GM18861 (cell line): ENCODE measurements at regions not wholly inside any gene's neighbourhood (a gene's known extent, or its start where the extent isn't known, plus 50 kb on each side); places are given as distances from the start of the nearest gene placed in this dataset.

Source experiments
- ATAC-seq: cut with Tn5 transposase; IDR thresholded peaks from one replicate; pipeline ENCODE4 v1.9.1; 2021; ENCODE audit not compliant: unreplicated experiment

GRCh38 chr15:60093273-60094067, 89.4 kb downstream of the FOXB1 start:
- no peak for ATAC-seq

DNA sequence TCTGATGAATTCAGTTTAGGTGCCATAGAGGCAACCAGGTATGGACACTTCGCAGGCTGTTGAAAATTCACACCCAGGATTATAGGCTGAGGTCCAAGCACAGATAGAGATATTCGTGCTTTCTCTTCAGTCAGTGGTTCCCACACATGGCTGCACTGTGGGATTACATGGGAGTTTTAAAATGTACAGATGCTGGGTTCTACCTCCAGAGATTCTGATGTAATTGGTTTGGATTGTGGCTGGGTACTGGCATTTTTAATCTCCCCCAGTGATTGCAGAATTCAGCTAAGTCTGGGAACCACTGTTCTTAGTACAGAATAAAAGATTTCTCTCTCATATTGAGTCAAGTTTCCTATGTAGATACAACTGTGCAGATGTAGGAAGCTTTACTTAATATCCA, 91.6 kb downstream of the FOXB1 start:
- ATAC-seq, result no peak

DNA sequence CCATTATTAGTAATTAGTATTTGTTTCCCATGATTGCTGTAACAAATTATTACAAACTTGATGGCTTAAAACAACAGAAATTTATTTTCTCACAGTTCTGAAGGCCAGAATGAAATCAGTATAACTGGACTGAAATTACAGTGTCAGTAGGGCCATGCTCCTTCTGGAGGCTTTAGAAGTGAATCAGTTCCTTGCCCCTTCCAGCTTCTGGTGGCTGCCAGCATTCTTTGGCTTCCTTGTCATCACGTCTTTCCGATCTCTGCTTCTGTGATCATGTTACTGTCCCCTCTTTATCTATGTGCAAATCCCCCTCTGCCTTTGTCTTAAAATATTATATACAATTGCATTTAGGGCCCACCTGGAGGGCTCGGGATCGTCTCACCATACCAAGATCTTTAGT, 92.0 kb downstream of the FOXB1 start:
- no peak for ATAC-seq

DNA sequence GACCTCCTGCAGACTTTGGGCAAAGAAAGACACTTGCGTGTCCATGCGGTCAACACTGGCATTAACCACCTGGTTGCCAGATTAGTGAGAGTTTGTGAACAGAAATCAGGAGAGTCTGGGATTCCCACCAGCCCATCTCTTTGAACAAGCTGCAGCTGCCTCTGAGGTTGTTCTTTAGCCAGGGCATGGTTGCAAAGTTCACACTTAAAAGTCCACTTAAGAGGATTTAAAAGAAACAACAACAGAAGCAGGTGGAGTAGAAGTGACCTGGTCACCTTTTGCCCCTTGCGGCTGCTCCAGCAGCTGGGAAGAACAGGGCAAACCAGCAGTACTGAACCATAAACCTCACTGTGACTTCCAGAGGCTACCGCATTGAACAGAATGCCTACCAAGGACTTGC, 97.3 kb downstream of the FOXB1 start:
- ATAC-seq, result no peak

- ATAC-seq, result no peak
Measured at GRCh38 chr15:60102748-60103147, 98.6 kb downstream of the FOXB1 start.

DNA sequence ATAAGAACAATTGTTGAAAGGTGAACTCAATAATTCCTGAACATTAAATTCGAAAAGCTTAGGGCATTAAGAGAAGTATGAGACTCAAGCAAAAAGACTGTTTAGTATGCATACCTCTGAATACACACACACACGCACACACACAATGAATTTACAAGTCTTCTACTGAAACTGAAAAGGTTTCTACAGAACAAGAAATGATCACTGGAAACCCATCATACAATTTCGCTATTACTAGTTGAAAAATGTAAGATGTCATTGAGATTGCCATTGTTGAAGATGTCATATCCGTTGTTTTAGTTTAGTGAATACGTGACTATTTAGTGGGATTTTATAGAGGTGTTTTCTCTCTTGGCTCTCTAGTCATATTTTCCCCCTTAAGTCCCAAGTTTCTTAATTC, 106.8 kb downstream of the FOXB1 start:
- ATAC-seq, result no peak

GRCh38 chr15:60115579-60116380, 111.7 kb downstream of the FOXB1 start:
- no peak for ATAC-seq

- ATAC-seq, result no peak
Measured at GRCh38 chr15:60116456-60117089, 112.5 kb downstream of the FOXB1 start.

- ATAC-seq, result no peak
Measured at GRCh38 chr15:60118146-60118545, 114.0 kb downstream of the FOXB1 start.

- no peak for ATAC-seq
Measured at GRCh38 chr15:60118626-60119025, 114.5 kb downstream of the FOXB1 start.

GRCh38 chr15:60119101-60119500, 115.0 kb downstream of the FOXB1 start:
- ATAC-seq, result no peak

DNA sequence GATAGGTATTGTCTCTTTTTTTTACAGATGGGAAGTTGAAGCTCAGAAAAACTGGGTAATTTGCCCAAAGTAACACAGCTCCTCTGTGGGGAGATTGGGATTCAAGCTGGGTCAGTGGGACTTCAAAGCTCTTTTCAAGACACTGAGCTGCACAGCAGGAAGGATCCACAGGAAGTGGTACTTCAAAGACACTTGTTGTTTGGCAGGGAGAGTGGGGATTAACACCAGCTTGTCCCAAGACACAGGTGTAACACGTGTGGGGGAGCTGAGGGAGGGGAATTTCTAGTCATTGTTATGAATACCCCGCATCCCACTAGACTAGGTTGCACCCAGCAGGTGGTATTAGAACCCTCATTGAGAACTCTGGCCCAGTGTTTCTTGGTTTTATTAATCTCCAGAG, 116.0 kb downstream of the FOXB1 start:
- ATAC-seq, result no peak

DNA sequence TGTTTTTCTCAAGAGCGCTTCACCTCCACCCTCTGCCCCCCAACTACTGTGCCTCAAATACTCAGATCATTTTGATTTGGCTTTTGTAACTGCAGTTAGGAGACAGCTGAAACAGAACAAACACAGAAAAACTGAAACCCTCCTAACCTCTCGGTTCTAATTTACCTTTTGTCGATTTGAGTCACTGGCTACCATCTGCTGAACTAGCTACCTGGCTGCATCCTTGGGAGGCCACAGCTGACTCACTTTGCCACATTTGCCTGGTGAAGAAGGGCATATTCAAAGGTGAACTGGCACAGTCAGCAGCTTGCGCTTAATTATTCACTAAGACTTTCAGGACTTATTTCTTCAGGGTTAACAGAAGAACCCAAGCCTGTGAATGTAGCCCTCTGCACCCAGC, 117.7 kb downstream of the FOXB1 start:
- ATAC-seq, result no peak

GRCh38 chr15:60122691-60123090, 118.6 kb downstream of the FOXB1 start:
- no peak for ATAC-seq

DNA sequence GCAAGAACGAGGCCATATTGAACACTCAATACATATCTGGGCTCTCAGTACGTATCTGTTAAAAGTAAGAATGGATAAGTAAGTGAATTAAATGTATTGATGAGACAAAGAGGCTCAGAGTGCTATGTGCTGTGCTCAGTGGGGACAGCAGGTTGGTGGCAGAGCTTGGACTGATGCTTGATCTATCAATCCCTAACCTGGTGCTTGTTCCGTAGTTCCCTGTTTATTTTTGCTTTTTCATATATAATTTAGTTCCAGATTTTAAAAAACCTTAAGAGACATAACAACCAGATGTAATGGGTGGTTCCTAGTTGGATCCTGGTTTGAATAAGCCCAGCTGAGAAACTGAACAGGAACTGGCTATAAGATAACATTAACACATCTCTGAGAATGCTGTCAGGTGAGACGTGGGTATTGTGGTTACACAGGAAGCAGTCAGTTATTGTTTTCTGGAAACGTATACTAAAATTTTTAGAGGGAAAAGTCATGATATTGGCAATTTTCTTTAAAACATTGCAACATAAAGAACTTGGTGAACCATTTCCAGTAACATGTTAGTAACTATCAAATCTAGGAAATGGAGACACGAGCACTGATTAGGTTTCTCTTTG, 120.5 kb downstream of the FOXB1 start:
- ATAC-seq, result no peak

DNA sequence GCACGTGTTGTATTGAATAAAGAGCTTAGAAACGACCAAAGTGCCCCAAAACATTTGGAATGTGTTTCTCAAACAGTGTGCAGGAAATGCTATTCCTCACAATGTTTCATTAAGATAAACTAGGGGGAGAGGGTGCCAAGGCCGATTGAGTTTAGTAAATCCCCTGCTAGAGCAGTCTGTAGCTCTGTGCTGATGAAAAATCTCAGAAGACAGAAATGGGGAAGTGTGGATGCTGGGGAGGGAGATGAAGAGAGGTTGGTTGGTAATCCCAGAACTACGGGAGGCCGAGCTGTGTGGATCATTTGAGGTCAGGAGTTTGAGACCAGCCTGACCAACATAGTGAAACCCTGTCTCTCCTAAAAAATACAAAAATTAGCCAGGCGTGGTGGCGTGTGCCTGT, 121.2 kb downstream of the FOXB1 start:
- no peak for ATAC-seq

DNA sequence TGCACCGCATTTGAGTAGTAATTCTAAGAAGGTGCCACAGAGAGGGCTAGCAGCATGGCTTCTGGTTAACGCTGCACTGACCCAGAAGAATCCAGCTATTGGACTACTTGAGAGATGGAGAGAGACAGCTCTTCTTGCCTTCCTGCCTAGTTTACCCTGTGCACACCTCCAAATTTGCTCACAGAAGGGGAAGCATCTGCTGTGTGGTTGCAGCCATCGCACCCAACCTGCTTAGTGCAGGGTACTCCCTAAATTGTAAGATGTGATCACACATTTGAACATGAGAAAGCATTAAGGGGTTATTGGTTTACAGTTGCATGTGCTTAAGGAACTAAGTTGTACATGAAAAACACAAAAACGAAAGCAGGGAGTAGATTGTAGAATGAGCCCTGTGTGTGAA, 122.1 kb downstream of the FOXB1 start:
- ATAC-seq, result no peak

DNA sequence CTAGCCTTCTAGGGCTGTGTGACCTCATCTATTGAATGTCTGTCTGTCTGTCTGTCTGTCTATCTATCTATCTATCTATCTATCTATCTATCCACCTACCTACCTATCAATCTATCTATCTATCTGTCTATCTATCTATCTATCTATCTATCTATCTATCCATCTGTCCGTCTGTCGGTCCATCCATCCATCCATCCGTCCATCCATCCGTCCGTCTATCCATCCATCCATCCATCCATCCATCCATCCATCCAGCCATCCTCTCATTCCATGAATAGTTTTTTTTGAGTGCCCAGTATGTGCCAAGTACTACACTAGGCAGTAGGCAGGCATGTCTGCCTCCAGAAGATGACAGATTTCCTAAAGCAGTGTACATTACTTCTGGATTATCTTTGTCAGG, 122.5 kb downstream of the FOXB1 start:
- no peak for ATAC-seq

- ATAC-seq, result no peak
Measured at GRCh38 chr15:60128000-60128376, 123.9 kb downstream of the FOXB1 start.

DNA sequence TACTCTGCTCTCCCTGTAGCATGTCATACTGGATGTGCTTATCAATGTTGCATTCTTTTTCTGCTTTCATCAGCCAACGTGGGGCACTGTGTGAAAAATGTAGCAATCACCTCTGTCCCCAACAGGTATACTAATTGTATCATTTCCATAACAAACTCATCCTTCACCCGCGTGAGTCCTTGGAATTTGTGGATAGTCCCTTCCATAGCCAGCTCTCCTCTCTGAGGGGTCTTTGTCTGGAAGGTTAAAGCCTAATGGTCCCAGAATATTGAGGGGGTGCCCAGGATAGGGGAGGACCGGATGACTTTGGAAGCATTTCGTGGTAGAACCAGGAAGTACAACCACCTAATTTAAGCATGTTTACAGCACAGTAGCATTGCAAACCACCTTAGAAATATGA, 124.6 kb downstream of the FOXB1 start:
- ATAC-seq, result no peak

DNA sequence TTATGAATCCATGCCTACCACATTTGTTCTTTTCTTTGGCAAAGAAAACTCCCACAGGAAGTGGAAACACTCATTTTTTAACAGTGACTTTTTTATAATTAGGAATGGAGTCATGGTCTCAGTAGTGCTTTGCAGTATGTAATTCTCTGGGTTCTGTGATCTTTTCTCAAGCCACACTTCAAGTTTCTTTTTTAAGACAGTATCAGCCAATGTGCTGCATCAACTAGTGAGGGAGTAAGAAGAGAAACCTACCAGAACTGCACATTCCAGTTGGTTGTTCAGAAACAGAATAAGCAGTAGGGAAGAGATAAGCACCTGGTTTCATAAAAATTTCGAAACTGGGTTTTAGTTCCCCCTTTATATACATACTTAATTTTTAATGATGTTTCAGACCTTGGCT, 126.3 kb downstream of the FOXB1 start:
- ATAC-seq, result no peak

GRCh38 chr15:60130821-60131220, 126.7 kb downstream of the FOXB1 start:
- no peak for ATAC-seq
